Fibroblast of peridontal ligament (primary cell): ENCODE measurements at regions not wholly inside any gene's neighbourhood (a gene's known extent, or its start where the extent isn't known, plus 50 kb on each side); places are given as distances from the start of the nearest gene placed in this dataset.
A peak's percentile ranks its signal among the peaks of the same experiment; 100 is the strongest.
"Not testable (repeated sequence)": the region's sequence is repeated elsewhere in the genome, so short reads cannot be mapped to it uniquely, and the experiment has no call there.

Experiments
- DNase-seq: peaks from one replicate; pipeline ENCODE4 v3.0.0-alpha.2; 2010; ENCODE audit errors: extremely low read depth

DNA sequence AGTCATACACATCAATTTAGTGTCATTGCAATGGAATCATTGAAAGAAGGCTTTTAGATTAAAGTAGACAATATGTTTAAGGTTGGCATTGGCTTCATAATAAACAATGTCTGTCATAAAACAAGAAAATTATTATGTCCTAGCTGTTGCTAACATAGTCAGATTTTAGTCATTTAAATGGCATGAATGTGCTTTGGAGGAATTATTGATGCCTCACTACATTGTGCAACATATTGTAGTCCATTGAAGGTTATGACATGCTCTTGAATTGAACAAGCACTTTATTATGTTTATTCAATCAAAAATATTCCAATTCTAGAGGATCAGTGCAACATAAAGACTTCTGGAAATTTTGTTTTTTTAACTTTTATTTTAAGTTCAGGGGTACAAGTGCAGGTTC, 489.8 kb upstream of the AMOT start:
- no peak for DNase-seq

DNA sequence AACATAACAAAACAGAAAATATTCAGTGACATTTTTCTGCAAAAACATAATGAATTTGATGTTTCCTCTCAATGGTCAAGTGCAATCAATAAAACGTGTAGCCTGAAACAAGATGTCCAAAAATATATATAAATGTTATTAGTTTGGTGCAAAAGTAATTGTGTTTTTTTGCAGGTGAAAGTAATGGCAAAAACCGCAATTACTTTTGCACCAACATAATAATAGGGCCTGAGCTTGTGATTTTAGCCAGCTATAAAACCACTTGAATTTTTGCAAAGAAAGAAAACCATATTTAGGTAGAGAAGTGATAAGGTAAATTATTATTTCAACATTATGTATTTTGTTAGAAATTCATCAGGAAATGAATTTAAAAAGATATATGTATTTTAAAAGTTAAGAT, 475.3 kb upstream of the AMOT start:
- DNase-seq: no peak

DNA sequence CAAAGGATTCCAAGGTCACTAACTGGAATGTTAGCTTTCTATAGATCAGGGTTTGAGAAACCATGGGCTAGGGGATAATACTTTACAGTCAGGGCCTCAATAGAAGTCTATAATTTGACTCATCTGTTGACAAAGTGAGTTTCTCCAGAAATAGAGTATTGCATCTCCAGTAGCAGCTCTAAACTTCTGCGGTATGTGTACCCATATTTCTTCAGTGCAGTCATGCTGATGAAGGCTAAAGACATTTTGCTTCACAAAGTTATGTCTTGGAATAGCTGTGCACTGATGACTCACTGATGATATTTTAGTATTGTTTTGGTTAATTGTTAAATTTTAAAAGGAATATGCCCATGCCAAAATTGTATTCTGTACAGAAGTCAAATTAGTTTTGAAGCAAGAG, 464.9 kb upstream of the AMOT start:
- no peak for DNase-seq

DNA sequence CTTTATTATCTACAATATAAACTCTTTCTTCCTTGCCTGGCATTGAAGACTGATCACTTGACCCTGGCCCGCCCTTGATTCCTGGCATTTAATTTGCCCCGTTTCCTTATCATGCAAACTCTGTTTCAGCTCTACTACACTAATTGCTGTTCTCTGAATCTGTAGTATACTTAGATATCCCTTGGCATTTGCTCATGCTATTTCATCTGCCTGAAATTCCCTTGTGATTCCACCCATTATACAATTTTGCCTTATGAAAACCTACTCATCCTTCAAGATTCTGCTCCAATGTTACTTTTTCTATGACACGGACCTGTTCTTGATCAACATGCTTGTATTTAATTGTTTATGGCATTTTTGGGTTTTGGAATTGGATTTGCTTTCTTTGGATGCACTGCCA, 459.9 kb upstream of the AMOT start:
- no peak for DNase-seq

DNA sequence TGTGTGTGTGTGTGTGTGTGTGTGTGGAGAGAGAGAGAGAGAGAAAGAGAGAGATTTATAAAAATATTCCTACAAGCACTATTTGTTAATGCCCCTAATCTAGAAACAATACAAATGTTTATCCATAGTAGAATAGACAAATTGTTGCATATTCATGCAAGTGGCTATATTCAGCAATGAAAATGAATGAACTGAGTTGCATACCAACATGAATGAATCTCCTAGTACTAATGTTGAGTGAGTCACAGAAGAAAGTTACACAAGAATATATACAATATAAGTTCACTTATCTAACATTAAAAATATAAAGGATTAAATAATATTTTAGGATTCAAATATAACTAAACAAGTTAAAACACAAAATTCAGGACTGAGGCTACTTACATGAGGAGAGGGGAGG, 456.8 kb upstream of the AMOT start:
- DNase-seq: no peak

DNA sequence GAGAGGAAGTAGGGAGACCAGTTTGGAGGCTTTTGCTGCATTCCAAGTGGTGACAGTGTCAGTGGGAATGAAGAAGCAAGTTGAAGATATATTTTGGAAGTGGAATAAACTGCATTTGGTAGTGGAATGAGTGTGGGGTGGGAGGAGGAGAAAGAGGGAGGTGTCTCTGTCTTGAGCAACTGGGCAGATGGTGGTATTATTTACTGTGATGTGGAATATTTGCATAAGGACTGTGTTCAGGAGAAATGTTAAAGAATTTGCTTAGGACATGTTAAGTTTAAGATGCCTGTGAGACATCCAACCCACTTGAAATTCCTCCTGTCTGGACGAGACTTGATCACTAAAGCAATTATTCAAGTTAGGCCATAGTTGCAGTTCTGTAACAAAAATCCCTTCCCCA, 448.9 kb upstream of the AMOT start:
- DNase-seq: no peak

DNA sequence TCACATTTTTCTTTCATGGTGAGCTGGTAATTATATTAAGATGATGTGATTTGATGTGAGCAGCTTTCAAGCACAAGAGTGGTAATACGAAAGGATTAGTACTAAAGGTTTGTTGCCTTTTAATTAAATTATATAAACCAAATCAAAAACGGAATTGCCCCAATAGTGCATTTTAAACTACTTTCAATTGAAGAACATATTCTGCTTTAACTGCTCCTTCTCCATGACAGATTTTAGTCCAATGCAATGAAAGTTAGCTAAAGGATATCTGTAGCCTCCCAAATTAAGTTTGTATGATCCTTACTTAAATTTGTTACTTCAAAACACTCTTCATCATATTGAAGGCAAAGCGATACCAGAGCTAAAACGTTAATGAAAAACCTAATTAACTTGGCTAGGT, 447.1 kb upstream of the AMOT start:
- DNase-seq: no peak

DNA sequence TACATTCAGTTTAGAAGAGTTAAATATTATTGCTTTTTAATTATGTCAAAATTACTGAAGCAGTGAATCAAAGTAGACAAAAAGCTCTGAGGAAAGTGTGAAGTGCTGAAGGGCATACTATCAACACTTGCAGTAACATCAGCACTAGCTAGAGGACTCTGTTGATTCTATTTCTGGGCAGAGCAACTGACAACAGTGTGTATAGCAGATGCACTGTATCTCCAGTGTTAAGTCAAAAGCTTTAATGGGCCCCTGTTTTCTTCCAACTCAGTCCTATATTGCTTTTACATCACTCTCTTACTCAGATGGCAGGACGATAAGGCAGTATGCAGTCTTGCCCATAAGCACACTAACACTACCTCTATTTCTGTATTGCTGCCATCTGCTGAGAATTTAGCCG, 435.2 kb upstream of the AMOT start:
- no peak for DNase-seq

DNA sequence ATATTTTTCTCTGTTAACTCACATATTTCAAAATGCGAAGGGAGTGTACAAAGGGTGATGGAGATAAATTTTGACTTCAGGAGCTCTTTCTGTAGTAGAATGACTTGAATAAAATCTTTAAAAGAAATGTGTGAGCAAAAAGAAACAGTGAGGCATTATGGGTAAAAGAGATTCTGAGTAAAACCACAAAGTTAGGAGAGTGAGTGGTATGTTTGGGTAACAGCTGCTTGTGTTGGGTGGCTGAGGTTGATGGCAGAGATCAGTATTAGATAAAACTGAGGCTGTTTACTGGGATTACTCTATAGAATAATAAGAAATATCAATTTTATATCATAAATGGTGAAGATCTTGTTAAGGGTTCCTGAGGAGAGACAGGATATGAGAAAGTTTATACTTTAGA, 434.2 kb upstream of the AMOT start:
- DNase-seq: no peak

DNA sequence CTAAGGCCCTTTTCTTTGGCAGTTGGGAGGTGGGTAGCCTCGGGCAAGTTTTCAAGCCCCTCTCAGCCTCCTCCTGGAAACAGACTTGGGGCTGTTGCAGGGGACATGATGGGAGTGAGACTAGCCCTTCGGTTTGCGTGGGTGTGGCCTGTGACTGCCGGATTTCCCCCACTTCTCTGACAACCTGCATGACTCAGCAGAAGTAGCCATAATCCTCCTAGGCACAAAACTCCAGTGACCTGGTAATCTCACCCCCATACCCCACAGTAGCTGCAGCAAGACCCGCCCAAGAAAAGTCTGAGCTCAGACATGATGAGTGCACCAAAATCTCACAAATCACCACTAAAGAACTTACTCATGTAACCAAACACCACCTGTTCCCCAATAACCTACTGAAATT, 433.7 kb upstream of the AMOT start:
- no peak for DNase-seq

DNA sequence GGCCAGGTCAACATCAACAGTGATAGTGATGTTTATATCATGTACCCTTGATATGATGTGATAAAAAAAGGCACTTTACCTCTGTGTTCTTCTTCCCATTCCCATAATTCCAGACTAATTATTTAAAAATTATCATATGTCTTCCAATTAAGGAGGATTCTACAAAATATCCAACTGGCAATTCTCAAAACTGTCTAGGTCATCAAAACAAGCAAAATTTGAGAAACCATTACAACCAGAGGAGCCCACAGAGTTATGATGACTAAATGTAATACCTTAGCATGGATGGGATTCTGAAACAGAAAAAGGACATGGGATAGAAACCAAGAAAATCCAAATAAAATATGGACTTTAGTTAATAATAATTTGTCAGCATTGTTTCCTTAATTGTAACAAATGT, 428.6 kb upstream of the AMOT start:
- DNase-seq: no peak

DNA sequence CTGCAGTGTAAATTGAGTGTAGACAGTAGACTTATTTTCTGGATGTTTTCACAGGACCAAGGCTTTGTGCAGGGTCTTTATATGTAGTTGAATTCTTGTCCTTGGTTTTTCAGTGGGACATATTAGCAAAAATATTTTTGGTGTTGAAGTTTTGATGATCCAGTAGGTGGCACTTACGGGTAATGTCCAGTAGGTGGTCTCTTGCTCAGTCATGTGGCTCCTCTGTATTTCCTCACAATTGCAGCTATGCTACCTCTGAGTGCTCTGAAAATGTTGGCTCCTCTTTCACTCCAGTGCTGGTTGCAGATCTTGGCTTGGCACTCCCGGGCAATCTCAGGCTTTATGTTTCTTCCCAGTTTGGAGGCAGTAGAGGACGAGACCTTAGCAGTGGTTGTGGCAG, 419.8 kb upstream of the AMOT start:
- DNase-seq: no peak

DNA sequence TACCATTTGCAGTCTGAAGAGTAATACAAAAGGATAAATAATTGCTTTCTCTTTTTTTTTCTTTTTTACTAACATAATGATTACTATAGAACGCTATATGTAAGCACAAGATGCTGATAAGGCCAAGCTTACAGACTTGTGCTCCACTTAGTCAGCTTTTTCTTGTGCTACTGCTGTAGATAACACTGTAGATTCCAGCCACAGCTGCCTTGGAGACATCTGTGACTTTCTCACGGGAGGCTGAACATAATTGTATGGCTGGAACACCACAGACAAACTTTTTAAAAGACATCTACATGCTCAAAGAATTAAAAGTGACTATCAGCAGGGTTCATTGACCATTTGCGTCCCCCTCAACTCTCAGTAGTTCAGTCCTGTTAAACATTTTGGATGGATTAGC, 381.7 kb upstream of the AMOT start:
- DNase-seq: no peak

DNA sequence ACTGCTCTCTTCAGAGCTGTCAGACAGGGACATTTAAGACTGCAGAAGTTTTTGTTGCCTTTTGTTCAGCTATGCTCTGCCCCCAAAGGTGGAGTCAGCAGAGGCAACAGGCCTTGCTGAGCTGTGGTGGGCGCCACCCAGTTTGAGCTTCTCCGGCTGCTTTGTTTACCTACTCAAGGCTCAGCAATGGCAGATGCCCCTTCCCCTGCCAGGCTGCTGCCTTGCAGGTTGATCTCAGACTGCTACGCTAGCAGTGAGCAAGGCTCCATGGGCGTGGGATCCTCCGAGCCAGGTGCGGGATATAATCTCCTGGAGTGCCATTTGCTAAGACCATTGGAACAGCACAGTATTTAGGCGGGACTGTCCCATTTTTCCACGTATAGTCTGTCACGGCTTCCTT, 371.4 kb upstream of the AMOT start:
- no peak for DNase-seq

DNA sequence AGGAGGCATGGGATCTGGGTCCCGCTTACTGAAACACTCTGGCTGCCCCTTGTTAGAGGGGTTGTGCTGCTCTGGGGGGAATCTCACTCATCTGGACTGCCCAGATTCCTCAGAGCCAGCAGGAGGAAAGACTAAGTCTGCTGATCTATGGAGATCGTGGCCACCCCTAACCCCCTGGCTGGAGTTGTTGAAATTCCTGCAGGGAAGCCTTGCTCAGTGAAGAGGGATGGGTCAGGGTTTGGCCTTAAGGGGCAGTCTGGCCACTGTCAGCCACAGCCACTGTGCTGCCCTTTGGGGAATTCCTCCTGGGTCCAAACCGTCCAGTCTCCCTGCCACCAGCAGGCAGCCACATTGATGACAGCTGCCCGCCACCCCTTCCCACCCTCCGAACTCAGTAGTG, 362.0 kb upstream of the AMOT start:
- DNase-seq: no peak

DNA sequence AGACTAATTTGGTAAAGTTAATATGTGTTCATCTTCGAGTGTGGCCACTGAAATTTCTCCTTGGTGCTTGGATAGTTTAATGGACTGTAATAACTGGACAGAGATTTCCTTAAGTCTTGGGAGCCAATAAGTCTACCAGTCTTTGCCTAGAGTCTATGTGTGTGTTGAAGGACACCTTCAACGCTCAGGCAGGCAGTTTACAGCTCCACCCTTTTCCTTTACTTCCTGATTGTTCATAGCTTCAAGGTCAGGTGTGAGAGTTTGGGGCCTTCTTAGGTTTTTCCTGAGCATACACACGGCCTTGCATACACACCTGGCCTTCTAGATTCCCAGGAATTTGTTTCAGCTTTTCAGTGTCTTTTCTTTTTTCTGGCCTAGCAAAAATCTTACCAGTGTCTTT, 355.3 kb upstream of the AMOT start:
- no peak for DNase-seq

DNA sequence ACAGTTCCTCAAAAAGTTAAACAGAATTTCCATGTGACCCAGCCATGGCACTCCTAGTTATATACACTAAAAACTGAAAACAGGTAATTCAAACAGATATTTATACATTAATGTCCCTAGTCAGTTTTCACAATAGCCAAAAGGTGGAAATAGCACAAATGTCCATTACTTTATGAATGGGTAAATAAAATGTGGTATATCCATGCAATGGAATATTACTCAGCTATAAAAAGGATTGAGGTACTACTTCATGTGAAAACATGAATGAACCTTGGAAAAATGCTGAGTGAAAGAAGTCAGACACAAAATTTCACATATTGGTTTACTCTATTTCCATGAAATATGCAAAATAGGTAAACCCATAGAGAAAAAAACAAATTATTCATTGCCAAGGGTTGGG, 351.8 kb upstream of the AMOT start:
- DNase-seq: no peak

DNA sequence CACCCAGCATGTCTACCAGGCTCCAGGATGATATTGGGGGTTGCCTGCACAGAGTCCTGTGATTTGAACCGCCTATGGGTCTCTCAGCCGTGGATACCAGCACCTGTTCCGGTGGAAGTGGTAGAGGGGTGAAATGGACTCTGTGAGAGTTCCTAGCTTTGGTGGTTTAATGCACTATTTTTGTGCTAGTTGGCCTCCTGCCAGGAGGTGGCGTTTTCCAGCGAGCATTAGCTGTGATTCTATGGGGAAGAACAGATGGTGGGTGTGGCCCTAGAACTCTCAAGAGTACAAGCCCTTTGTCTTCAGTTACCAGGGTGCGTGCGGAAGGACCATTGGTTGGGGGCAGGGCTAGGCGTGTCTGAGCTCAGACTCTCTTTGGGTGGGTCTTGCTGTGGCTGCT, 316.9 kb upstream of the AMOT start:
- DNase-seq: no peak

DNA sequence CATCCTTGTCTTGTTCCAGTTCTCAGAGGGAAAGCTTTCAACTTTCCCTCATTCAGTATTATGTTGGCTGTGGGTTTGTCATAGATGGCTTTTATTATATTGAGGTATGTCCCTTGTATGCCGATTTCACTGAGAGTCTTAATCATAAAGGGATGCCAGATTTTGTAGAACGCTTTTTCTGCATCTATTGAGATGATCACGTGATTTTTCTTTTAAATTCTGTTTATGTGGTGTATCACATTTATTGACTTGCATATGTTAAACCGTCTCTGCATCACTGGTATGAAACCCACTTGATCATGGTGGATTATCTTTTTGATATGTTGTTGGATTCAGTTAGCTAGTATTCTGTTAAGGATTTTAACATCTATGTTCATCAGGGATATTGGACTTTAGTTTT, 313.7 kb upstream of the AMOT start:
- not testable (repeated sequence) for DNase-seq

DNA sequence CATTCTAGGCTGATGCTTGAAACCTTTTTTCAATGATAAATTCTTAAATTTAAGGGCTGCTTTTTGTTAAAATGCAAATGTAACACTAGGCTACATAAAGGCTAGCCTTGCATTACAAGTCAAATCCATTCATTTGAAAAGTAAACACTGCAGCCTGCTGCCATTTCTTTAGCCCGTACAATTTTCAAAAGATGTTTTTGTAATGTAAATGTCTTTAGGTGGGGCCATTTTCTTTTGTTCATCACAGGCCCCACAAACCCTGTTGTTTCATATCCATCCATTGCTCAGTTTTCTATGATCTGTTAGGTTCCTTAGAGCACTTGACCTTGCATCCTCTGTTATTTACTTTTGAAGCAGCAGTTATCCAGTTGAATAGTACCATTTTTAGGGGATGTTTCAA, 296.2 kb upstream of the AMOT start:
- no peak for DNase-seq

DNA sequence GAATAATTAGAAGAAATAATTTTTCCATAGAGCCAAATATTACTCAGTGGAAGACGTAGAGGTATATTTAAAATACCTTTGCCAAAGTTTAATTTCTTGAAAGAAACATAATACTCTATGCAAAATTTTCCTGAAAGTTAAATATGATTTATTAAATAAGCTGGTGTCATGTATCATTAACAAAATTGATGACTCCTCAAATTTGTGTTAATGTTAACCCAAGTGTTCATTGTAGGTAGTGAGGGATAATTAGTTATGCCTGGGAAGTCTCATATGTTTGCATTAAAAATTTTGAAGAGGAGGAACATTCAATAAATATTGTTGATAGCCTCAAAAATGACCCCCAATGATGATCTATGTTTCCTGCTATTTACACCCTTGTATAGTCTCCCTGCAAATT, 292.7 kb upstream of the AMOT start:
- no peak for DNase-seq

DNA sequence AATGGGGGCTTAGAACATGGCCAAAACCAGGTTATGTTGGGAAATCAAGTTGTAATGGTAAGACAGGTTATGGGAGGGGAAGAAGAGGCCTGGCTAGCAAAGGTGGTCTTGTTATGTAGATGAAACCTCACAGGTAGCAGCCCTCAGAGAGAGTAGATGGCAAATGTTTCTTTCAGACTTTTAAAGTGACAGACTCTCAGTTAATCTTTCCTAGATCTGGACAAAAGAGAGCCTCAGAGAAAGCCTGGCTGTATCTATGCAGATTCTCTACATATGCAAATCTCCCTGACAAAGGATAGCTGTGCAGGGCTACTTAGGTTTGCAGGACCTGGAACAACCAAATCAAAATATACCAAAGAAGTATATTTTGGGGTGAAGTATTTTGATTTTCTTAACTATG, 284.1 kb upstream of the AMOT start:
- no peak for DNase-seq

DNA sequence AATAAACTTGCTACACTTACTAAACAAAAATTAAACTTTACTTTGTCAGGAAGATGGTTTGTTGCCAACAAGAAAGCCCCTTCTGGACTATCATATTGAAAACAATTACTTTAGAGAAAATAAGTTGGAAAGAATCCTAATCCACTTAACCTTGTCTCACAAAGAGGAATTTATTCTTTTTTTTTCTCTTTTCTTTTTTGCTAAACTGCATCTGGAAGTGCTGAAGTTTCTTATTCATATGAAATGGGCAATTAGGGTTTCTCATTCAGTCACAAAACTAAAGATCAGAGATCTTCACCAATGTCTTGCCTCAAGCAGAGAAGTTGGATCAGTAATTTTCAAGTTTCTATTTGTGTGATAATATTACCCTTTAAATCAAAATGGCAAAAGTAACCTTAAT, 234.9 kb upstream of the AMOT start:
- no peak for DNase-seq

DNA sequence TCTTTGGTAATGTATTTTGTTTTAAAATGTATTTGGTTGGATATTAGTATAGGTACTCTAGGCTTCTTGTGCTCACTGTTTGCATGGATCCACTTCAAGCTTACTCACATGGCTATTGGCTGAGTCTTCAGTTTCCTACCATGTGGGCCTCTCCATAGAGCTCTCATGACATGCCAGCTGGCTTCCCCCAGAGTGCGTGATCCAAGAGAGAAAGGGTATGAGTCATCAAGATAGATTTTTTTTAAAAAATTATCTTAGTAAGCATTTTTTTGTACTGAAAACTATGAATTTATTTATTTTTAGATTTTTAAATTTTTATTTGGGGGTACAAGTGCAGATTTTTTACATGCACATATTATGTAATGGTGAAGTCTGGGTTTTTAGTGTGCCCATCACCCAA, 219.1 kb upstream of the AMOT start:
- peak; percentile 5 for DNase-seq

DNA sequence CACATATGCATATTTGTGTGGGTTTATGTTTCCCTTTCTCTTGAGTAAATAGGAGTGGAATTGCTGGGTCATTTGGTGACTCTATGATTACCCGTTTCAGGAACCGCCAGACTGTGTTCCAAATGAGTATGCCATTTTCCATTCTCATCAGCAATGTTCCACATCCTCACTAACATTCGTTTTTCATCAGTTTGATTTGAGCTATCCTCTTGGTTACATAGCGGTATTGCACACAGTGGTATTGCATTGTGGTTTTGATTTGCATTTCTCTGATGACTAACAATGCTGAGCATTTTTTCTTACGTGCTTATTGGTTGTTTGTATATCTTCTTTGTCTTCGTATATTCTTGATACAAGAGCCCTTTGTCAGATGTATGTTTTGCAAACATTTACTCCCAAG, 218.0 kb upstream of the AMOT start:
- peak; percentile 22 for DNase-seq
